GM21360 (cell line): ENCODE measurements at regions not wholly inside any gene's neighbourhood (a gene's known extent, or its start where the extent isn't known, plus 50 kb on each side); places are given as distances from the start of the nearest gene placed in this dataset.
A peak's percentile ranks its signal among the peaks of the same experiment; 100 is the strongest.

ENCODE experiments used
- ATAC-seq: cut with Tn5 transposase; IDR thresholded peaks from one replicate; pipeline ENCODE4 v1.9.1; 2021; ENCODE audit warnings: mild to moderate bottlenecking, moderate library complexity; ENCODE audit not compliant: unreplicated experiment

- no peak for ATAC-seq
Measured at GRCh38 chr15:94745371-94745770, 514.0 kb downstream of the MCTP2 start.

- ATAC-seq, result no peak
Measured at GRCh38 chr15:94747510-94747909, 516.1 kb downstream of the MCTP2 start.

- peak; percentile 87 for ATAC-seq
Measured at GRCh38 chr15:94749811-94750617, 518.7 kb downstream of the MCTP2 start.

GRCh38 chr15:94760348-94760747 lies 529.0 kb downstream of the MCTP2 start:
- no peak for ATAC-seq

GRCh38 chr15:94761574-94761973 lies 530.2 kb downstream of the MCTP2 start:
- ATAC-seq, result no peak

- ATAC-seq, result no peak
Measured at GRCh38 chr15:94769089-94769488, 537.7 kb downstream of the MCTP2 start.

GRCh38 chr15:94770199-94770598 lies 538.8 kb downstream of the MCTP2 start:
- ATAC-seq, result no peak

- no peak for ATAC-seq
Measured at GRCh38 chr15:94777037-94777436, 545.7 kb downstream of the MCTP2 start.

- ATAC-seq, result no peak
Measured at GRCh38 chr15:94778840-94779239, 547.5 kb downstream of the MCTP2 start.

- ATAC-seq, result no peak
Measured at GRCh38 chr15:94780166-94780565, 548.8 kb downstream of the MCTP2 start.

GRCh38 chr15:94785091-94785490 lies 553.7 kb downstream of the MCTP2 start:
- ATAC-seq, result no peak

GRCh38 chr15:94791008-94791407 lies 559.6 kb downstream of the MCTP2 start:
- no peak for ATAC-seq

GRCh38 chr15:94791510-94791909 lies 560.1 kb downstream of the MCTP2 start:
- ATAC-seq, result no peak

GRCh38 chr15:94792196-94792595 lies 560.8 kb downstream of the MCTP2 start:
- no peak for ATAC-seq

- ATAC-seq, result no peak
Measured at GRCh38 chr15:94793207-94793606, 561.8 kb downstream of the MCTP2 start.

GRCh38 chr15:94793641-94794040 lies 562.3 kb downstream of the MCTP2 start:
- ATAC-seq, result no peak

GRCh38 chr15:94804613-94805012 lies 573.3 kb downstream of the MCTP2 start:
- no peak for ATAC-seq

GRCh38 chr15:94815110-94815731 lies 583.9 kb downstream of the MCTP2 start:
- ATAC-seq, result no peak

GRCh38 chr15:94815914-94816313 lies 584.6 kb downstream of the MCTP2 start:
- no peak for ATAC-seq

- ATAC-seq, result no peak
Measured at GRCh38 chr15:94829887-94830884, 598.8 kb downstream of the MCTP2 start.

- no peak for ATAC-seq
Measured at GRCh38 chr15:94834000-94834399, 602.6 kb downstream of the MCTP2 start.
